GM13976 (cell line): ENCODE measurements at regions not wholly inside any gene's neighbourhood (a gene's known extent, or its start where the extent isn't known, plus 50 kb on each side); places are given as distances from the start of the nearest gene placed in this dataset.

Experiments
- DNase-seq: peaks from one replicate; pipeline ENCODE4 v3.0.0; 2012; ENCODE audit warnings: low spot score
- in situ Hi-C: fragments of 300-500 bp; cut with MboI; formaldehyde crosslinking; loops from one replicate; pipeline ENCODE4 v1.12.0; 2022; ENCODE audit warnings: low sequenced_read_pairs, mixed read lengths, inconsistent platforms; ENCODE audit not compliant: unreplicated experiment
- TF ChIP-seq, protein P1 (sequence below): IDR thresholded peaks from 2 replicates; pipeline ENCODE4 v1.5.1; 2012; ENCODE audit warnings: borderline replicate concordance, mild to moderate bottlenecking; ENCODE audit not compliant: insufficient read depth; ENCODE audit errors: extremely low read depth, missing control alignments, control extremely low read depth

GRCh38 chr16:51034481-51035109, 116.5 kb downstream of the SALL1 start:
- TF ChIP-seq, protein P1, sequence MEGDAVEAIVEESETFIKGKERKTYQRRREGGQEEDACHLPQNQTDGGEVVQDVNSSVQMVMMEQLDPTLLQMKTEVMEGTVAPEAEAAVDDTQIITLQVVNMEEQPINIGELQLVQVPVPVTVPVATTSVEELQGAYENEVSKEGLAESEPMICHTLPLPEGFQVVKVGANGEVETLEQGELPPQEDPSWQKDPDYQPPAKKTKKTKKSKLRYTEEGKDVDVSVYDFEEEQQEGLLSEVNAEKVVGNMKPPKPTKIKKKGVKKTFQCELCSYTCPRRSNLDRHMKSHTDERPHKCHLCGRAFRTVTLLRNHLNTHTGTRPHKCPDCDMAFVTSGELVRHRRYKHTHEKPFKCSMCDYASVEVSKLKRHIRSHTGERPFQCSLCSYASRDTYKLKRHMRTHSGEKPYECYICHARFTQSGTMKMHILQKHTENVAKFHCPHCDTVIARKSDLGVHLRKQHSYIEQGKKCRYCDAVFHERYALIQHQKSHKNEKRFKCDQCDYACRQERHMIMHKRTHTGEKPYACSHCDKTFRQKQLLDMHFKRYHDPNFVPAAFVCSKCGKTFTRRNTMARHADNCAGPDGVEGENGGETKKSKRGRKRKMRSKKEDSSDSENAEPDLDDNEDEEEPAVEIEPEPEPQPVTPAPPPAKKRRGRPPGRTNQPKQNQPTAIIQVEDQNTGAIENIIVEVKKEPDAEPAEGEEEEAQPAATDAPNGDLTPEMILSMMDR = no peak
- no peak for DNase-seq
- in situ Hi-C loops = no loop called here

DNA sequence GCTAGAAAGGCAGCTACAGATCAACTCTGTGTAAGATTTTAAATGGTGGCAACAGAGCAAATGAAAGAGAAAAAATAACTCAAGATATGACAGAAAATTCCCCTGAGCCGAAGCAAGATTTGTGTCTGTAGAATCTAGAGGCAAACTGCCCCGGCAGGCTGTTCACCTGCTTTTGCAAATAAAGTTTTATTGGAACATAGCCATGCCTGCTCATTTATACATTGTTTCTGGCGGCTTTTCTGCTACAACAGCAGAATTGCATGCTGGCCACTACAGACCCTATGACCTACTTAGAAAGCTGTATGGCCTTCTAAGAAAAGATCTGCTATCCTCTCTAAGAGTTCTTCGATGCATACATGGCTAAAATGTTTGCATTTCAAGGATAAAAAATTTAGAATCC, 119.5 kb downstream of the SALL1 start:
- DNase-seq = no peak
- in situ Hi-C loops = no loop called here
- TF ChIP-seq, protein P1 = no peak

DNA sequence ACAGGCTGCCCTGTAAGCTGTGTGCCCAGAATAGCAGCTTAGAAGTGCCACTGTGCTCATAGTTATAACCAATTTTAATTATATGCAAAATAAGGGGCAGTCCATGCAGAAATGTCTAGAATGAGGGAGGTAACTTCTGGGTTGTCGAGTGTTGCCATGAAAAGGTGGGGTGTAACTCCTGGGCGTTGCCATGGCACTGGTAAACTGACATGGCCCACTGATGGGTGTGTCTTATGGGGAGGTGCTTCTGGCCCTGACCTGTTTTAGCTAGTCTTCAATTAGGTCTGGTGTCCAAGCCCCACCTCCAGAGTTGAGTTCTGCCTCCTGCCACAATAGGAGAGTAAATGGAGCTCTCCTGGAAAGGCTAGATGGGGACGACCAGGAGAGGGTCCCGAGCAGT, 120.6 kb downstream of the SALL1 start:
- in situ Hi-C loops = no loop called here
- no peak for DNase-seq
- TF ChIP-seq, protein P1 = no peak

- DNase-seq = no peak
- in situ Hi-C loops = no loop called here
- TF ChIP-seq, protein P1 = no peak
Measured at GRCh38 chr16:51025588-51026290, 125.3 kb downstream of the SALL1 start.

DNA sequence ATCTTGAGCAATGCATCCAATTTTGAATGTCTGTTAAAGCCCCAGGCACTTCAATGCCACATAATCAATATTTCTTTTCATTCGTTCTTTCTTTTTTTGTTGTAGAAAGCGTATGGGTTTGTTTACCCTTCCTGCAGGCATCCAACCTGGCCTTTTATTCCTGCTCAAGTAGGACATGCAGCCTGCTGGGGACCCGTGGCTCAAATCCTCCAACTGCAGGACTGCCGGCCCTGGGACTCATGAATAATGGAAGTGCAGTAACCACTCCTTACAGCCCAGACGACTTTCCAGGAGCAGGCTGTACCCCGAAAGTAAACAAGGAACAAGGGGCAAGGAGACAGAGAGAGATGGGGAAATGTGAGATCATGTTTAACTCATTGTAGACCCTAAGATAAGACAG, 126.4 kb downstream of the SALL1 start:
- no peak for DNase-seq
- TF ChIP-seq, protein P1 = no peak

DNA sequence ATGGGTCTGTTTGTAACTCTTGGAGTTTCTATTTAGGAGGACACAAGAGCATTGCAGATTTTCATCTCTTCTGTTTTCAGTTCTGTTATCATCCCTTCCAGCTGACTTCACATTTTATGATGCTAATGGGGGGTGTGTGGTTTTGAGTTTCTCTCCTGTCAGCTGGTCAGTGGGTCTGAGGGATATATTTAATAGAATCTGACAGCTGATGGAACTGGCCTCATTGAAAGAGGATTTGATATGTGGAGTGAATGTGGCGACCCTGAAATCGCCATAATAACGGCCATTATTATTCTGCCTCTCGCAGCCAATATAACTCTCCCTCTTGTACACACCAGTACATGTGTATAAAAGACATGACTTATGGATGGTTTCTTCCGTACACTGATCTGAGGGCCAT, 128.1 kb downstream of the SALL1 start:
- no peak for DNase-seq
- TF ChIP-seq, protein P1 = no peak
- in situ Hi-C loops = no loop called here

More for the DNA sequence above, 126.4 kb downstream of the SALL1 start:
- in situ Hi-C loops = no loop called here
